ENCODE measurements at regions not wholly inside any gene's neighbourhood (a gene's known extent, or its start where the extent isn't known, plus 50 kb on each side); places are given as distances from the start of the nearest gene placed in this dataset.

GRCh38 chr12:89968151-89968700 lies 259.6 kb upstream of the ATP2B1 start:
- peaks cover 4% of the 10 kb centered on the region for H3K27me3 ChIP-seq (ENCODE audit: low read depth)
- TF ChIP-seq CTCF (IDR thresholded peaks at IDR 0.05; ENCODE audit: borderline replicate concordance): no peak
- no peaks in the 10 kb centered on the region for H3K36me3 ChIP-seq
- H3K9me3 ChIP-seq (replicated peaks): no peaks in the 10 kb centered on the region
- H3K27ac ChIP-seq (replicated peaks): no peak overlapping the region
- no peak overlapping the region for H3K4me3 ChIP-seq
- intact Hi-C loops (cut with micrococcal nuclease): no loop called here
- DNase-seq: no peak
- H3K4me1 ChIP-seq: peaks cover 4% of the 10 kb centered on the region

GRCh38 chr12:89966495-89967240 lies 258.0 kb upstream of the ATP2B1 start:
- H3K9me3 ChIP-seq (replicated peaks): no peaks in the 10 kb centered on the region
- no peaks in the 10 kb centered on the region for H3K4me1 ChIP-seq
- no peak overlapping the region for H3K27ac ChIP-seq (replicated peaks)
- no peak for DNase-seq
- H3K36me3 ChIP-seq: no peaks in the 10 kb centered on the region
- no peak for TF ChIP-seq CTCF (IDR thresholded peaks at IDR 0.05; ENCODE audit: borderline replicate concordance)
- intact Hi-C loops (cut with micrococcal nuclease): no loop called here
- H3K27me3 ChIP-seq (ENCODE audit: low read depth): peaks cover 17% of the 10 kb centered on the region
- H3K4me3 ChIP-seq: no peak overlapping the region

GRCh38 chr12:89965993-89966392 lies 257.4 kb upstream of the ATP2B1 start:
- TF ChIP-seq CTCF (IDR thresholded peaks at IDR 0.05; ENCODE audit: borderline replicate concordance): no peak
- DNase-seq: no peak
- intact Hi-C loops (cut with micrococcal nuclease): no loop called here
- H3K36me3 ChIP-seq: no peaks in the 10 kb centered on the region
- H3K27me3 ChIP-seq (ENCODE audit: low read depth): peaks cover 19% of the 10 kb centered on the region
- no peak overlapping the region for H3K27ac ChIP-seq (replicated peaks)
- no peaks in the 10 kb centered on the region for H3K4me1 ChIP-seq
- no peaks in the 10 kb centered on the region for H3K9me3 ChIP-seq (replicated peaks)
- H3K4me3 ChIP-seq: no peak overlapping the region

GRCh38 chr12:89962648-89963047 lies 254.0 kb upstream of the ATP2B1 start:
- no peak for DNase-seq
- no peaks in the 10 kb centered on the region for H3K4me1 ChIP-seq
- H3K36me3 ChIP-seq: no peaks in the 10 kb centered on the region
- peaks cover 15% of the 10 kb centered on the region for H3K27me3 ChIP-seq (ENCODE audit: low read depth)
- intact Hi-C loops (cut with micrococcal nuclease): no loop called here
- H3K4me3 ChIP-seq: no peak overlapping the region
- H3K27ac ChIP-seq (replicated peaks): no peak overlapping the region
- H3K9me3 ChIP-seq (replicated peaks): no peaks in the 10 kb centered on the region
- TF ChIP-seq CTCF (IDR thresholded peaks at IDR 0.05; ENCODE audit: borderline replicate concordance): peak; percentile 25

GRCh38 chr12:89960607-89961394 lies 252.2 kb upstream of the ATP2B1 start:
- DNase-seq: no peak
- Histone ChIP-seq H3K4me3 (no peak overlapping the region), H3K36me3 (no peaks in the 10 kb centered on the region), H3K4me1 (no peaks in the 10 kb centered on the region), H3K27me3 (ENCODE audit: low read depth) (peaks cover 15% of the 10 kb centered on the region), H3K27ac (replicated peaks) (no peak overlapping the region), H3K9me3 (replicated peaks) (no peaks in the 10 kb centered on the region)
- no peak for TF ChIP-seq CTCF (IDR thresholded peaks at IDR 0.05; ENCODE audit: borderline replicate concordance)
- intact Hi-C loops (cut with micrococcal nuclease): no loop called here

All from left ventricle myocardium inferior (tissue), 1 donor.